Skeletal muscle tissue (tissue), 3 donors: ENCODE measurements at regions not wholly inside any gene's neighbourhood (a gene's known extent, or its start where the extent isn't known, plus 50 kb on each side); places are given as distances from the start of the nearest gene placed in this dataset.

Experiments
- H3K27ac ChIP-seq: one replicate; pipeline ENCODE4 v1.7.0; 2013; ENCODE audit warnings: mild to moderate bottlenecking, low read depth, low read length, inconsistent platforms
- H3K27me3 ChIP-seq, 3 donors: one replicate each; pipeline ENCODE4 v1.7.0; 2013; ENCODE audit warnings: low read length in 3 of 3; ENCODE audit not compliant: control insufficient read depth in 3 of 3, insufficient read depth in 3 of 3
- H3K36me3 ChIP-seq, 3 donors: one replicate each; pipeline ENCODE4 v1.7.0; 2013; ENCODE audit warnings: low read length in 3 of 3; ENCODE audit not compliant: control insufficient read depth in 3 of 3, insufficient read depth in 3 of 3
- H3K4me1 ChIP-seq, 3 donors: one replicate each; pipeline ENCODE4 v1.7.0; 2013; ENCODE audit warnings: low read length in 3 of 3, mild to moderate bottlenecking in 3 of 3; ENCODE audit not compliant: control insufficient read depth in 3 of 3, insufficient read depth in 3 of 3
- H3K4me3 ChIP-seq, 3 donors: one replicate each; pipeline ENCODE4 v1.7.0; 2013; ENCODE audit warnings: low read length in 3 of 3
- H3K9ac ChIP-seq, 3 donors: one replicate each; pipeline ENCODE4 v1.7.0; 2013; ENCODE audit warnings: low read length in 3 of 3, mild to moderate bottlenecking in 3 of 3, moderate library complexity in 2 of 3, low read depth in 1 of 3
- H3K9me3 ChIP-seq, 3 donors: one replicate each; pipeline ENCODE4 v1.7.0; 2013; ENCODE audit warnings: low read length in 3 of 3; ENCODE audit not compliant: control insufficient read depth in 3 of 3
- donor health status: Osteomylitis.

- H3K9me3 ChIP-seq, result no peaks in the 10 kb centered on the region
- H3K4me3 ChIP-seq, result no peak overlapping the region
- no peak overlapping the region for H3K9ac ChIP-seq
- peaks cover 13 to 27% (median 21%) of the 10 kb centered on the region in 3 donors for H3K27me3 ChIP-seq
- no peaks in the 10 kb centered on the region for H3K36me3 ChIP-seq
- H3K27ac ChIP-seq, result no peak overlapping the region
- no peaks in the 10 kb centered on the region for H3K4me1 ChIP-seq
Observed at GRCh38 chr11:45576461-45577215, 88.8 kb downstream of the CHST1 start.

DNA sequence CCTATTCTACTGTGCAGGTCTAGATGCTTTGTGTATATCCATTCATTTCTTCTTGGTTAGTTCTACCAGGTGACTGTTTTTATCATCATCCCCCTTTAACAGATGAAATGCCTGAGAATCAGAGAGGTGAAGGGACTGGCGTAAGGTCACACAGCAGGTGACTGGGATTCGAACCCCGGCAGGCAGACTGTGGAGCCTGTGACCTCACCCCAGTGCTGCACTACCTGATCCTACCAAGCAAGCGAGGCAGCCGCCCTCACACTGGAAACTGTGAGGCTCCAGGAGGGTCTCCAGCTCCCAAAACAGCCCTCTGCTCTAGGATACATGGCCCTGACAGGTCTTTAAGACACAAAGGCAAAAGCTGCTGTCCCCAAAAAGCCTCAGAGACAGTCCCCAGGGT is 91.7 kb downstream of the CHST1 start:
- Histone ChIP-seq H3K27ac (no peak overlapping the region), H3K9ac (no peak overlapping the region), H3K36me3 (no peaks in the 10 kb centered on the region), H3K4me1 (no peaks in the 10 kb centered on the region), H3K9me3 (no peaks in the 10 kb centered on the region), H3K27me3 (peaks cover 13 to 27% (median 23%) of the 10 kb centered on the region in 3 donors), H3K4me3 (no peak overlapping the region)

DNA sequence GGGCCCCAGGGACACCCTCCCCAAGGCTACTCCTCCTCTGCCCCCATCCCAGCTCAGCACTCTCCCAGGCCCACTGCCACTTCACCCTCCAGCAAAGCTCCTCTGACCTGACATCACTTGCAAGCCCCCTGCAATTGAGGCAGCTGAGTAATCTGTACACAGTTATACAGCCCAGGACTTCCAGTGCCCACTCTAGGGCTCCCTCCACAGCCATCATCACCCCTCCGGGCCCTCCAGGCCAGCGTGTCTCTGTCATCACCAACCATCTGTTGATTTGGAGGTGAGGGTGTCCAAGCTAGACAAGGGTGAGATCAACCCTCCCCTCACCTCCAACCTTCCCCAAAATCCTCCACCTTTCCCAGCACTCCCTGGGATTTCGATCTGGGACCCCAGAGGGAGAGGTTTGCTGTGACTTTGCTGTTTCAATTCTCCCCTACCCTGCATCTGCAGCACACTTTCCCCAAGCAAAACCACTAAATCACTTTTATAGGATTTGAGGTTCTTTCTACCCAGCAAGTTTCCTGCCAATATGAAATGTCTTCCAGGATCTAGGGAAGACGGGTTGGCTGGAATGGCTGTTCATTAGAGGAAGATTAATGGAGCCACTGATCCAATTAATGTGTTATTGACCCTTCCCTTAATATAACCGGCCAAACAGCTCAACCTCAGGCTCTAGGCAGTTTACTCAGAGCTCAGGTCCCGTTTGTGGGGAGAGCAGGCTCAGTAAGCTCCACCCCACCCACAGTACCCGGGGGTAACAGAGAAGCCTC is 92.9 kb downstream of the CHST1 start:
- Histone ChIP-seq H3K36me3 (no peaks in the 10 kb centered on the region), H3K4me3 (no peak overlapping the region), H3K9me3 (no peaks in the 10 kb centered on the region)

GRCh38 chr11:45569776-45570175 is 95.6 kb downstream of the CHST1 start:
- H3K4me3 ChIP-seq, result no peak overlapping the region
- H3K36me3 ChIP-seq, result no peaks in the 10 kb centered on the region
- H3K9me3 ChIP-seq, result no peaks in the 10 kb centered on the region
- H3K27ac ChIP-seq, result no peak overlapping the region
- no peak overlapping the region for H3K9ac ChIP-seq
- peaks cover 4 to 13% (median 5%) of the 10 kb centered on the region in 3 donors for H3K27me3 ChIP-seq
- no peaks in the 10 kb centered on the region for H3K4me1 ChIP-seq

More for the DNA sequence above, 92.9 kb downstream of the CHST1 start:
- Histone ChIP-seq H3K27ac (no peak overlapping the region), H3K27me3 (peaks cover 13 to 27% (median 16%) of the 10 kb centered on the region in 3 donors), H3K9ac (no peak overlapping the region), H3K4me1 (no peaks in the 10 kb centered on the region)

DNA sequence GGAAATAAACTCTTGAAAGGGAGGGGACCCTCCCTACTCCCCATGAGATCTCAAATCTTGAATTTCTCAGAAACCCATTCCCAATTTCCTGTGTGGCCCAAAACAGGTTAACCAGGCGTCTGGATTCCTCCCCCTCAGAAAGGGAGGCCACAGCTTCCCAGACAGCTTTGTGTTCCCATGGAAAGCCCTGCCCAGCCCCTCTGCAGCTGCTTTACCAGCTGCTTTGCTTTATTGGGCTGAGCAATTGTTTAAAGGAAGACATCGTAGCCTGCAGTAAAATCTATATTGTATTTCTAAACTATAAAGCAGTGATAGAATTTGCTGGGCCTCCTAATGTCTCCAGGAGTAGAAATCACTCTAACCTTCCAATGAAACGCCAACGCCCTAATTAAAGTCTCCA is 97.4 kb downstream of the CHST1 start:
- Histone ChIP-seq H3K36me3 (no peaks in the 10 kb centered on the region), H3K9me3 (no peaks in the 10 kb centered on the region), H3K4me3 (no peak overlapping the region), H3K4me1 (no peaks in the 10 kb centered on the region), H3K9ac (no peak overlapping the region), H3K27me3 (peaks cover 0 to 5% (median 0%) of the 10 kb centered on the region in 3 donors), H3K27ac (no peak overlapping the region)

- Histone ChIP-seq H3K9ac (no peak overlapping the region), H3K9me3 (no peaks in the 10 kb centered on the region), H3K27me3 (peaks cover 0 to 2% (median 0%) of the 10 kb centered on the region in 3 donors), H3K27ac (no peak overlapping the region), H3K36me3 (no peaks in the 10 kb centered on the region), H3K4me1 (peaks cover 5 to 10% (median 10%) of the 10 kb centered on the region in 3 donors), H3K4me3 (no peak overlapping the region)
Observed at GRCh38 chr11:45565446-45565988, 99.9 kb downstream of the CHST1 start.

DNA sequence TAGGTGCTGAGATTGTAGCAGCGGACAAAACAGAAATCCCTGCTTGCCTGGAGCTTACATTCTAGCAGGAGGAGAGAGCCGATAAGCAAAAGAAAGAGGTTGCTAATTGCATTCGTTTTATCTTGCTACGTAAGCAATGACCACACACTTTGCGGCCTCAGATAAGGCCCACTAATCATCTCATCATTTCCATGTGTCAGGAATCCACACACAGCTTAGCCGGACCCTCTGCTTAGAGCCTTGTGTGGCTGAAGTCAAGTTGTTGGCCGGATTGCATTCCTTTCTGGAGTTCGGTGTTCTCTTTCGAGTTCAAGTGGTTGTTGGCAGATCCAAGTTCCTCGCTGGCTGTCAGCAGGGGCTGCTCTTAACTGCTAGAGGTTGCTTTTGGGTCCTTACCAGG is 101.6 kb downstream of the CHST1 start:
- Histone ChIP-seq H3K9me3 (no peaks in the 10 kb centered on the region), H3K4me3 (no peak overlapping the region), H3K27me3 (no peaks in the 10 kb centered on the region), H3K4me1 (peaks cover 14 to 18% (median 15%) of the 10 kb centered on the region in 3 donors), H3K9ac (no peak overlapping the region), H3K27ac (no peak overlapping the region), H3K36me3 (no peaks in the 10 kb centered on the region)

DNA sequence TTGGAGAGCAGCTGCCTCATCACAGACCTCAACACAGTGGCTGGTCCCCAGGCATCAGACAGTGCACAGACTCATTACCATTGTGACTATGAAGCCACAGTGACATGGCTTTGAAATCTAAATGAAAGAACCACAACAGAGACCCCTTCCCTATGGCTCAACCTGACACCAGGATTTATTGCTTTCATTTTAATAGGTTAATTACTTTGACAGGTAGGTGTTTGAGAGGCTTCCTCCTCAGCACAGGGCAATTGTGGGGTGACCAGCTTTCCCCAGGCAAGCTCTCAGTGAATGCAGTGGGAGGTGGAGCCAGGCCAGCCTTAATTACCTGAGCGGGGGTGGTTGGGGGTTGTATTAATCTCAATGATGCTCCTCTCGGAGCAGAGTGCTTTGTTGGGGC is 102.3 kb downstream of the CHST1 start:
- peaks cover 14 to 18% (median 15%) of the 10 kb centered on the region in 3 donors for H3K4me1 ChIP-seq
- no peaks in the 10 kb centered on the region for H3K36me3 ChIP-seq
- no peak overlapping the region for H3K27ac ChIP-seq
- H3K27me3 ChIP-seq, result no peaks in the 10 kb centered on the region
- no peaks in the 10 kb centered on the region for H3K9me3 ChIP-seq
- no peak overlapping the region for H3K4me3 ChIP-seq
- no peak overlapping the region for H3K9ac ChIP-seq

DNA sequence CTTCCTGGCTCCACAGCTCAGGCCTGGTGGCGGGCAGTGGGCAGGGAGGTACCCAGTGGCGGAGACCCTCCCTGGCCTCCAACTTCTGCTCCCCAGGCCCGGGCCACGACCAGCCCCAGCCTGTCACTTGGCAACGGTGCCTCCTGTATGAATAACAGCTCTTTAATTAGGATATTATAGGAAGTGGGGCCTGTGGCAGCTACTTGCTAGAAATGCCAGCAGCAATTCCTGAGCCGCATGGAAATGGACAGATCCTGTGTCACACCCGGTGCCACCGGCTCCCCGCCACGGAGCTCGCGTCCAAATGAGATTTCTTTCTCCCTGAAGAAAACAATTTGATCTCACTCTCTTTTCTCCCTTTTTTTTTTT is 104.5 kb downstream of the CHST1 start:
- peak overlapping the region; percentile 70 for H3K27ac ChIP-seq
- H3K27me3 ChIP-seq, result no peaks in the 10 kb centered on the region
- peaks cover 14 to 27% (median 15%) of the 10 kb centered on the region in 3 donors for H3K4me1 ChIP-seq
- H3K36me3 ChIP-seq, result no peaks in the 10 kb centered on the region
- peak overlapping the region in 1 of 3 donors; percentile 50 for H3K9ac ChIP-seq
- H3K9me3 ChIP-seq, result no peaks in the 10 kb centered on the region
- H3K4me3 ChIP-seq, result peak overlapping the region in 1 of 3 donors; percentile 22
